Astrocyte (in vitro differentiated cells and primary cell): ENCODE measurements at regions not wholly inside any gene's neighbourhood (a gene's known extent, or its start where the extent isn't known, plus 50 kb on each side); places are given as distances from the start of the nearest gene placed in this dataset.

ENCODE experiments used
- DNase-seq: peaks from one replicate; pipeline ENCODE4 v3.0.0-alpha.2; 2010; ENCODE audit warnings: low read depth
- FAIRE-seq: peaks from 2 replicates; lab custom pipeline; 2011; peaks lifted over from hg19 to GRCh38; lab: Jason Lieb, UNC
- H2AFZ ChIP-seq: 2 replicates; pipeline ENCODE4 v1.6.0; 2012; ENCODE audit warnings: low read depth, low read length, inconsistent platforms
- H3K27ac ChIP-seq: 2 replicates; pipeline ENCODE4 v1.5.1; 2011; ENCODE audit warnings: low read depth, low read length, inconsistent platforms
- H3K27me3 ChIP-seq: 2 replicates; pipeline ENCODE4 v1.6.0; 2011; ENCODE audit warnings: low read length, inconsistent platforms; ENCODE audit not compliant: insufficient read depth
- H3K36me3 ChIP-seq: 2 replicates; pipeline ENCODE4 v1.5.1; 2011; ENCODE audit warnings: low read length, inconsistent platforms; ENCODE audit not compliant: insufficient read depth
- H3K4me1 ChIP-seq: 2 replicates; pipeline ENCODE4 v1.5.1; 2011; ENCODE audit warnings: low read length, inconsistent platforms; ENCODE audit not compliant: insufficient read depth
- H3K4me2 ChIP-seq: 2 replicates; pipeline ENCODE4 v1.6.0; 2012; ENCODE audit warnings: low read length, inconsistent platforms
- H3K4me3 ChIP-seq: 2 replicates; pipeline ENCODE4 v1.5.1; 2011; ENCODE audit warnings: low read depth, mild to moderate bottlenecking, low read length, inconsistent platforms; ENCODE audit not compliant: insufficient read depth
- H3K79me2 ChIP-seq: 2 replicates; pipeline ENCODE4 v1.6.0; 2012; ENCODE audit warnings: mild to moderate bottlenecking, low read length, inconsistent platforms; ENCODE audit not compliant: insufficient read depth
- H3K9ac ChIP-seq: 2 replicates; pipeline ENCODE4 v1.6.0; 2012; ENCODE audit warnings: mild to moderate bottlenecking, low read length, inconsistent platforms
- H3K9me3 ChIP-seq: 2 replicates; pipeline ENCODE4 v1.5.1; 2012; ENCODE audit warnings: low read depth, mild to moderate bottlenecking, low read length, inconsistent platforms; ENCODE audit not compliant: insufficient read depth
- H4K20me1 ChIP-seq: 2 replicates; pipeline ENCODE4 v1.6.0; 2012; ENCODE audit warnings: low read length, inconsistent platforms; ENCODE audit not compliant: insufficient read depth
- H3K27ac Mint-ChIP-seq: one replicate; pipeline ENCODE4 v1.8.0; 2021; ENCODE audit warnings: mild to moderate bottlenecking, mixed read lengths; ENCODE audit not compliant: unreplicated experiment
- H3K27me3 Mint-ChIP-seq: one replicate; pipeline ENCODE4 v1.8.0; 2021; ENCODE audit warnings: low read depth, mixed read lengths; ENCODE audit not compliant: unreplicated experiment
- H3K36me3 Mint-ChIP-seq: one replicate; pipeline ENCODE4 v1.8.0; 2021; ENCODE audit warnings: low read depth, mixed read lengths; ENCODE audit not compliant: unreplicated experiment
- H3K4me1 Mint-ChIP-seq: one replicate; pipeline ENCODE4 v1.8.0; 2021; ENCODE audit warnings: low read depth, mixed read lengths; ENCODE audit not compliant: unreplicated experiment
- H3K4me3 Mint-ChIP-seq: one replicate; pipeline ENCODE4 v1.8.0; 2021; ENCODE audit warnings: mild to moderate bottlenecking, moderate library complexity, mixed read lengths; ENCODE audit not compliant: unreplicated experiment
- H3K9me3 Mint-ChIP-seq: one replicate; pipeline ENCODE4 v1.8.0; 2021; ENCODE audit warnings: mild to moderate bottlenecking, mixed read lengths; ENCODE audit not compliant: unreplicated experiment
- EZH2 ChIP-seq: IDR thresholded peaks from 2 replicates; pipeline ENCODE4 v1.6.1; 2012; ENCODE audit warnings: mild to moderate bottlenecking, low read length, inconsistent platforms; ENCODE audit not compliant: insufficient read depth
- TF ChIP-seq, protein P1 (sequence below): IDR thresholded peaks from 2 replicates; pipeline ENCODE4 v1.5.1; 2011; ENCODE audit warnings: low read depth, mild to moderate bottlenecking, inconsistent platforms, low read length, moderate library complexity; ENCODE audit not compliant: insufficient read depth

GRCh38 chr3:107956991-107957900 lies 133.6 kb downstream of the CD47 start:
- Histone ChIP-seq H3K27me3 (peaks cover 4% of the 10 kb centered on the region), H3K4me3 (no peak overlapping the region), H3K9me3 (no peaks in the 10 kb centered on the region), H3K27ac (no peak overlapping the region), H4K20me1 (no peaks in the 10 kb centered on the region), H3K4me1 (no peaks in the 10 kb centered on the region), H3K36me3 (no peaks in the 10 kb centered on the region), H3K4me2 (no peak overlapping the region), H3K9ac (no peak overlapping the region), H2AFZ (no peak overlapping the region), H3K79me2 (no peaks in the 10 kb centered on the region)
- Mint-ChIP-seq H3K9me3 (no peaks in the 10 kb centered on the region), H3K4me3 (no peak overlapping the region), H3K27ac (no peak overlapping the region), H3K4me1 (peaks cover 7% of the 10 kb centered on the region), H3K36me3 (no peaks in the 10 kb centered on the region), H3K27me3 (peaks cover 5% of the 10 kb centered on the region)
- FAIRE-seq (peak; percentile 58), DNase-seq (peak; percentile 18)
- TF ChIP-seq, protein P1, sequence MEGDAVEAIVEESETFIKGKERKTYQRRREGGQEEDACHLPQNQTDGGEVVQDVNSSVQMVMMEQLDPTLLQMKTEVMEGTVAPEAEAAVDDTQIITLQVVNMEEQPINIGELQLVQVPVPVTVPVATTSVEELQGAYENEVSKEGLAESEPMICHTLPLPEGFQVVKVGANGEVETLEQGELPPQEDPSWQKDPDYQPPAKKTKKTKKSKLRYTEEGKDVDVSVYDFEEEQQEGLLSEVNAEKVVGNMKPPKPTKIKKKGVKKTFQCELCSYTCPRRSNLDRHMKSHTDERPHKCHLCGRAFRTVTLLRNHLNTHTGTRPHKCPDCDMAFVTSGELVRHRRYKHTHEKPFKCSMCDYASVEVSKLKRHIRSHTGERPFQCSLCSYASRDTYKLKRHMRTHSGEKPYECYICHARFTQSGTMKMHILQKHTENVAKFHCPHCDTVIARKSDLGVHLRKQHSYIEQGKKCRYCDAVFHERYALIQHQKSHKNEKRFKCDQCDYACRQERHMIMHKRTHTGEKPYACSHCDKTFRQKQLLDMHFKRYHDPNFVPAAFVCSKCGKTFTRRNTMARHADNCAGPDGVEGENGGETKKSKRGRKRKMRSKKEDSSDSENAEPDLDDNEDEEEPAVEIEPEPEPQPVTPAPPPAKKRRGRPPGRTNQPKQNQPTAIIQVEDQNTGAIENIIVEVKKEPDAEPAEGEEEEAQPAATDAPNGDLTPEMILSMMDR = no peak
- TF ChIP-seq EZH2 = no peak

- Mint-ChIP-seq H3K9me3 (no peaks in the 10 kb centered on the region), H3K4me3 (no peak overlapping the region), H3K27ac (no peak overlapping the region), H3K27me3 (peaks cover 5% of the 10 kb centered on the region), H3K36me3 (no peaks in the 10 kb centered on the region), H3K4me1 (peaks cover 6% of the 10 kb centered on the region)
- Histone ChIP-seq H3K4me1 (no peaks in the 10 kb centered on the region), H3K36me3 (no peaks in the 10 kb centered on the region), H3K79me2 (no peaks in the 10 kb centered on the region), H4K20me1 (no peaks in the 10 kb centered on the region), H3K27ac (no peak overlapping the region), H3K27me3 (peaks cover 4% of the 10 kb centered on the region), H2AFZ (no peak overlapping the region), H3K9ac (no peak overlapping the region), H3K4me2 (no peak overlapping the region), H3K4me3 (no peak overlapping the region), H3K9me3 (no peaks in the 10 kb centered on the region)
- TF ChIP-seq EZH2 = no peak
- TF ChIP-seq, protein P1 = no peak
- FAIRE-seq (no peak), DNase-seq (no peak)
Measured at GRCh38 chr3:107954845-107955244, 136.0 kb downstream of the CD47 start.

- H3K79me2 ChIP-seq = no peaks in the 10 kb centered on the region
- H3K4me3 ChIP-seq = no peak overlapping the region
- Mint-ChIP-seq H3K27me3 (peaks cover 5% of the 10 kb centered on the region), H3K9me3 (no peaks in the 10 kb centered on the region), H3K4me3 (no peak overlapping the region), H3K36me3 (no peaks in the 10 kb centered on the region), H3K4me1 (peaks cover 6% of the 10 kb centered on the region), H3K27ac (no peak overlapping the region)
- H3K4me2 ChIP-seq = no peak overlapping the region
- no peak overlapping the region for H2AFZ ChIP-seq
- no peak for DNase-seq
- TF ChIP-seq, protein P1 = no peak
- no peak for TF ChIP-seq EZH2
- no peaks in the 10 kb centered on the region for H3K4me1 ChIP-seq
- H4K20me1 ChIP-seq = no peaks in the 10 kb centered on the region
- H3K9ac ChIP-seq = no peak overlapping the region
- H3K27me3 ChIP-seq = peaks cover 4% of the 10 kb centered on the region
- no peak overlapping the region for H3K27ac ChIP-seq
- H3K36me3 ChIP-seq = no peaks in the 10 kb centered on the region
- no peaks in the 10 kb centered on the region for H3K9me3 ChIP-seq
- no peak for FAIRE-seq
Measured at GRCh38 chr3:107953722-107954121, 137.1 kb downstream of the CD47 start.
